ENCODE measurements at regions not wholly inside any gene's neighbourhood (a gene's known extent, or its start where the extent isn't known, plus 50 kb on each side); places are given as distances from the start of the nearest gene placed in this dataset.
A peak's percentile ranks its signal among the peaks of the same experiment; 100 is the strongest.
"Not testable (repeated sequence)": the region's sequence is repeated elsewhere in the genome, so short reads cannot be mapped to it uniquely, and the experiment has no call there.

- DNase-seq (ENCODE audit: low spot score): no peak
Measured at GRCh38 chr20:11174861-11175260, 501.1 kb upstream of the JAG1 start.

- no peak for DNase-seq (ENCODE audit: low spot score)
Measured at GRCh38 chr20:11176431-11176830, 502.6 kb upstream of the JAG1 start.

GRCh38 chr20:11178946-11179654 lies 505.3 kb upstream of the JAG1 start:
- DNase-seq (ENCODE audit: low spot score): no peak

- no peak for DNase-seq (ENCODE audit: low spot score)
Measured at GRCh38 chr20:11180186-11180585, 506.4 kb upstream of the JAG1 start.

GRCh38 chr20:11181129-11181528 lies 507.3 kb upstream of the JAG1 start:
- DNase-seq (ENCODE audit: low spot score): not testable (repeated sequence)

GRCh38 chr20:11181966-11182365 lies 508.2 kb upstream of the JAG1 start:
- no peak for DNase-seq (ENCODE audit: low spot score)

GRCh38 chr20:11182720-11183119 lies 508.9 kb upstream of the JAG1 start:
- peak; percentile 60 for DNase-seq (ENCODE audit: low spot score)

GRCh38 chr20:11186301-11187008 lies 512.7 kb upstream of the JAG1 start:
- DNase-seq (ENCODE audit: low spot score): no peak

GRCh38 chr20:11188843-11189603 lies 515.2 kb upstream of the JAG1 start:
- DNase-seq (ENCODE audit: low spot score): no peak

- no peak for DNase-seq (ENCODE audit: low spot score)
Measured at GRCh38 chr20:11190741-11191140, 516.9 kb upstream of the JAG1 start.

GRCh38 chr20:11192106-11192505 lies 518.3 kb upstream of the JAG1 start:
- DNase-seq (ENCODE audit: low spot score): no peak

- no peak for DNase-seq (ENCODE audit: low spot score)
Measured at GRCh38 chr20:11193241-11193640, 519.4 kb upstream of the JAG1 start.

- no peak for DNase-seq (ENCODE audit: low spot score)
Measured at GRCh38 chr20:11195169-11195568, 521.4 kb upstream of the JAG1 start.

- DNase-seq (ENCODE audit: low spot score): no peak
Measured at GRCh38 chr20:11195899-11196558, 522.2 kb upstream of the JAG1 start.

GRCh38 chr20:11197851-11198250 lies 524.1 kb upstream of the JAG1 start:
- no peak for DNase-seq (ENCODE audit: low spot score)

GRCh38 chr20:11200423-11200822 lies 526.6 kb upstream of the JAG1 start:
- DNase-seq (ENCODE audit: low spot score): no peak

GRCh38 chr20:11204926-11205768 lies 531.3 kb upstream of the JAG1 start:
- peak; percentile 82 for DNase-seq (ENCODE audit: low spot score)

GRCh38 chr20:11205769-11206362 lies 532.1 kb upstream of the JAG1 start:
- DNase-seq (ENCODE audit: low spot score): no peak

GRCh38 chr20:11207749-11208502 lies 534.1 kb upstream of the JAG1 start:
- DNase-seq (ENCODE audit: low spot score): no peak

- DNase-seq (ENCODE audit: low spot score): no peak
Measured at GRCh38 chr20:11210611-11211010, 536.8 kb upstream of the JAG1 start.

All from pons (tissue), 1 donor.